NCI-H82 treated with DMSO at 0.1 percent for 48 hours (cell line): ENCODE measurements at regions not wholly inside any gene's neighbourhood (a gene's known extent, or its start where the extent isn't known, plus 50 kb on each side); places are given as distances from the start of the nearest gene placed in this dataset.
"Not testable (repeated sequence)": the region's sequence is repeated elsewhere in the genome, so short reads cannot be mapped to it uniquely, and the experiment has no call there.

Experiments used
- DNase-seq: peaks from one replicate; lab custom pipeline; 2025; ENCODE audit not compliant: unreplicated experiment; lab: John Stamatoyannopoulos, UW

DNA sequence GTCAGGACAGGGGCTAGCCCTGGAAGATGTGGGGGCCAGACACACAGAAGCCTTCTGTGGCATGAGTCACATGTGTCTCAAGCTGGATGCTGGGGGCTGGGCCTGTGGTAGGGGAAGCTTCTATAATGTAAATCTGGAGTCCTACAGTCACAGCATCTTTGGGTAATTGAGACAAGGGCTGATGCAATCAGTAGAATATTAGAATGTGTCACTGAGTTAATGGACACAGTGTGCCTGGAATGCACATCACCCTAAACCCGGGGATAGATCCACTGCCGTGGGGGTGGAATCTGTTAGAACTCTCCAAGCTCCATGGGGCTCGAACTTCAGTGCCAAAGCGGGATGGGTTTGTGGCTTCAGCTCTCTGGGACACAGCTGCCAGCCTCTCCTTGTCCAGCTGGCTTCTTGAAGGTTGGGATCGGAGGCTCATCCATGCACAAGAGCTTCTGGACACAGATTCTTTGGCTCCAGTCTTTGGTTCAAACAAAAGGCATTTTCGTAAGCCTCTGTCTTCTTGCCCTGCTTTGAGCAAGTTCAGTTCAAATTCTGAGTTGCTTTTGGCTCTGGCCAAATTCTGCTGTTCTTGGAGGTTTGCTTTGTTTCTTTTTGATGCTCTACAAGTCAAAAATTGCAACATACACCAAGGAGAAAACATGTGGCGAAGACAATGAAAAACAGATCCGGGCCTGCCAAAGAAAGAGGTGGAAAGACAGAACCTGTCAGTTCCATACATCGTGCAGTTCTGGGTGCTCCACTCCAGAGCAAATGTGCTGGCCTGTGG lies 194.8 kb upstream of the ZNF32 start:
- DNase-seq, result no peak

DNA sequence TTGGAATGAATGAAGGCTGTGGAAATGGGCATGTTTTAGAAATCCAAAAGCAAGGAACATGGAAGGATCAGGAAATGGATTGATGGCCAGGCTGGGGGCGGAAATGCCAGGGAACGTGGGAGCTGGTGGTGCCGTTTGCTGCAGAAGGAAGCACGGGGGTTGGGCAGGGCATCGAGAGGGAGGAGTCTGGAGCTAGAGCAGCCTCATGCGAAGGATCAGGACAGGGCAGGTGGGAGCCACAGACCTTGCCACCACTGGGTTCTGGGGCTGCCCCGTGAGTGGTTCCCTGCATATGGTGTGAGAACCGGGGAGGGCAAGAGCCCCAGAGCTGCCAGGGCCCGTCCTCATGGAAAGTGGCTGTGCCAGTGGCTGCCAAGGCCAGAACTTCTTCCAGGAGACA lies 193.8 kb upstream of the ZNF32 start:
- no peak for DNase-seq

DNA sequence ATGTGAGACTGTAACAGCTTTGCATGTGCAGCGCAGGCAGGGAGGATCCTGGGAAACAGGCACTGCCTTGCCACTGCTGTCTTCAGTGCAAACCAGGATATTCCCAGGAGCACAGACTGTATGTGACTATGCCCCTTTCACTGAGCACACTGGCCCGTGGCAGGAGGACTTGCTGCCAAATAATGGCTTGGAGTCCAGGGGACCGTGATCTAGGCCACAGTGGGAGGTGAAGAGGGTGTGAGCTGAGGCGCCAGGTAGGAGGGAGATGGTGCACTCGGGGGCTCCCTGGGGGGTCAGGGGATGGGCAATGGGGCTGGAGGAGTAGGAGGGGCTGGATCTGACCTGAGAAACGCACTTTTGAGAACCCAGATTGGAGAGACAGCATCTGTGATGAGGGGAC lies 193.4 kb upstream of the ZNF32 start:
- no peak for DNase-seq

DNA sequence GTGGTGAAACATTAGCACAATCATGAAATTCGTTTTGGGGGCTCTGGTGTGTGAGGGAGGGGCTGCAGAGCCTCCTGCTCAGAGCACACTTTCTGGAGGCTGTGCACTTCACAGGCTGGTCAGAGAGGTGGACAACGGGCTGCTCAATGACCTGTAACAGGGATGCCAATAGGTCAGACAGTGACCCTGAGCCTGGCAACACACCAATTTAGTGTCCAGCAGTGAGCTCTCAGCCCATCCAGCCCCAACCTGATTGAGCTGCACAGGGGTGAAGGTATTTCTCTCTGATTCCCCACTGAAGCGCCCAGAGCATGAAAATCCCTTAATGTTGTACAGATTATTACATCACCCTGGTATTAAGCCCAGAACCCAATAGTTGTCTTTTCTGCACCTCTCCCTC lies 191.3 kb upstream of the ZNF32 start:
- no peak for DNase-seq

DNA sequence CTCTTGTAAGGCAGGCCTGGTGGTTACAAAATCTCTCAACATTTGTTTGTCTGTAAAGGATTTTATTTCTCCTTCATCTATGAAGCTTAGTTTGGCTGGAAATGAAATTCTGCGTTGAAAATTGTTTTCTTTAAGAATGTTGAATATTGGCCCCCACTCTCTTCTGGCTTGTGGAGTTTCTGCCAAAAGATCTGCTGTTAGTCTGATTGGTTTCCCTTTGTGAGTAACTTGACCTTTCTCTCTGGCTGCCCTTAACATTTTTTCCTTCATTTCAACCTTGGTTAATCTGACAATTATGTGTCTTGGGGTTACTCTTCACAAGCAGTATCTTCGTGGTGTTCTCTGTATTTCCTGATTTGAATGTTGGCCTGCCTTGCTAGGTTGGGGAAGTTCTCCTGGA lies 186.1 kb upstream of the ZNF32 start:
- DNase-seq, result not testable (repeated sequence)

DNA sequence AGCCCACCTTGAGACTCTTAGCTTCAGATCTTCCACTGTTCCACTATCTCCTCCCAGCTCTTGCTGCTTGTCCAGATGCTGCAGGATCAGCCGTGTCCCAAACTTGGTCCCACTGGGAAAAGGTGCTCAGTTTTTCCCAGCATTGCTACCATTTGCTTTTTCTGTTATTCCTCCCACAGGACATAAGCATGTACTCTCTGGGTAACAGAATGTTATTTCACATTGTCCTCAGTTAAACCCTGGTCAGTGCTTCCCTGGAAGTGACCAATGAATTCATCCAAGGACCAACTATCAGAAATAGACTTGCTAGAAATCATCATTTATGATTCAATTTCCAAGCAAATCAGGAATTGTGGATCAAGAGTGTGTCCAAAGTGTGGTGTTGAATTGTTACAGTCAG lies 179.2 kb upstream of the ZNF32 start:
- DNase-seq, result no peak

DNA sequence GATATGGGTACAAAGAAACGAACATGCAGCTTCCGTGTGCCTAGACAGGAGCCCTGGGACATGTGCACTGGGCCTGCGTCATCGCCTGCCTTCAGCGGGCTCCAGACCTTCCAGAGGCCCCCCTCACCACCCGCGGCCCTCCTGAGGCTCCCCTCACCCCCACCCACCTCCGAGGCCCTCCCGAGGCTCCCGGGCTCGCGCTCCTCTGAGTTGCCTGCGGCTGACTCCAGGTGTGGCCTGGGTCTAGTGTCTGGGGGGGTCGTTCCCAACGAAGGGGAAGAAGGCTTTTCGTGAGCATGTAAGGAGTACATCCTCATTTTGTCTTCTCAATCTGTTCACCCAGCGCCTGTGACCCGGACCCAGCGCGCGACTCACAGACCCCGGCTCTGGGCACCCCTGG lies 177.3 kb upstream of the ZNF32 start:
- DNase-seq, result no peak

DNA sequence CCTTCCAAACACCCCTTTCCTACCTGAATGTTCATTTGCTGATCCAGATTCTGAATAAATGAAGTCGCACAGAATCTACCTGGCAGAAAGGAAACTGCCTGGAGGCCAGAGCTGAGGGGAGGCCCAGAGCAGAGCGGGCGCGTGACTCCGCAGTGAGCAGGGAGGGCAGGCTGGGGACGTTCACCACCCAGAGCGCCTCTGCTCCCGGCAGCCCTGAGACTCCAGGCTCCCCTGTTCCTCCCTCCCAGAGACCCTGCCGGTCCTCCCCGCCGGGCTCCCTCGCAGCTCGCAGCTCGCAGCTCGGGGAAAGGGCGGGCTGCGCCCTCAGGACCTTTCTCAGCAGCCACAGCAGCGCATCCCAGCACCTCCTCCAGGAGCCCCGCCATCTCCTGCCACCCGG lies 176.7 kb upstream of the ZNF32 start:
- DNase-seq, result no peak

DNA sequence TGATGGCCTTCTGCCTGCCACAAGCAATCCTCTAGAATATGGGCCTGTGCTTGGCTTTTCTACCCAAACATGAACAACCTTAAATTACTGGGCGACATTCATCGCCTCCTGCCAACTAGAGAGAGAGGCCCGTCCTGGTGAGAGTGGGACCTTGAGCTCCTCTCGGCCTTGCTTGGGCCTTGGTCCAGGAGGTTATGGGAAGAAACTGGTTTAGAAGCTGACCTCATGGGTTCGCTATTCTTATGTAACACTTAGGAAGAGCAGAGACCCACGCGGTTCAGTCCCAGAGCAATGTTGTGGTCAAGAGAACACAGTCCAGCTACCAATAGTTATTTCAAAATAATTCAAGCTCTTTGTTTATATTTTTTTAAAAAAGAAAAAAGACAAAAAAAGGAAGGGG lies 176.3 kb upstream of the ZNF32 start:
- DNase-seq, result no peak

DNA sequence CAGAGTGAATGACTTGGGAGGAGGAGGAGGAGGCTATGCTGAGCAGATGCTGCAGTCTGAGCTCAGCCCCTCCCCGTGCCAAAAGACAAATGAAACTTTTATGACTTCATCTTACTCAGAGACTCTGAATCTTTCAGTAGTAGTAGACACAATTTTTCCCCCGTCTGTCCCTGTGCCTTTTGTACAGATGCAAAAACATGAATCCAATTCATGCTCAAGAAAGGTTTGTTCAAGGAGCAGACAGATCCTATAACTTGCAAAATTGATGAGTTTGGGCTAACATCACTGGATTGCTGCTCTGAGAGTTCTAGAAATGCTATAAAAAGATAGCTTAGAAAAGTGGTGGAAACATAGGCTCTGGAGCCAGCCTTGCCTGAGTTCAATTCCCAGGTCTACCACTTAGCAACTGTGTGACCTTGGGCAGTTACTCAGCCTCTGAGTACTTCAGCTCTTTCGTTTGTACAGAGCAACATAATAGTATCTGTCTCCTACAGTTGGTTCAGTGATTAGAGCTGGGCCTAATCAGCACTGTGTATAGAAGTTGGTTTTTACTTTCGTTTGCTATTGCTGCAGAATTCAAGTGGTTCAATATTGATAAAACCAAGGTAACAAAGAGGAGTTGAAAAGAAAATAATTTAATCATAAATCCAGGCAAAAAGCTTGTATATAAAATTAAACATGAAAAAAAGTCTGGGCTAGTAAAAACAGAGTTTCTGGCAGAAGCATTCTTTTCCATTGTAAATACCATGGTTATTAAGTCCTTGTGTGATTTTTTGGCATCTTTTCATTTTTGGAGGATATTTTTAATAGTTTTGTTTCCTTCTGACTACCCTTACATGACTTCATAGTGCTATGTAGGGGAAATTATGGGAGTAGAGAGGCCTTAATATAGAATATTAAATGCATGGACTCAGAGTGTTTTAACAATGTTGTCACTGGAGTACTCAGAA lies 174.2 kb upstream of the ZNF32 start:
- DNase-seq, result no peak

DNA sequence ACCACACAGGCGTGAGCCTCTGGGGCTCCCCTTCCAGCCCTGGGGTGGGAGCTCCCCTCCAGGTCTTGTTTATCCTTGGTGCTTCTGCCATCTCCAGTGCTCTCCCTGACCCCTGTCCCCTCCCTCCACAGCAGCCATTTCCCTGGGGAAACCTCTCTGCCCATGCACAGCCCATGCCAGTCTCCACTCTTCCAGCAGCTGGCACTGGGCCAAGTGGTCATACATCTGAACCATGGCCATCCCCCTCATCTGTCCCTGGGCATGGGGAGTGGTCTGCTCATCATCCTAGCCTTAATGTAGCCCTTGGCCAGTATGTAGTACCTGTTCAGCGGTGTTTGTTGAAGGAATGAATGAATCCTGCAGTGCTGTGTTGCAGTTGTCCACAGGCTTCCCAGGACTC lies 172.4 kb upstream of the ZNF32 start:
- DNase-seq, result no peak

DNA sequence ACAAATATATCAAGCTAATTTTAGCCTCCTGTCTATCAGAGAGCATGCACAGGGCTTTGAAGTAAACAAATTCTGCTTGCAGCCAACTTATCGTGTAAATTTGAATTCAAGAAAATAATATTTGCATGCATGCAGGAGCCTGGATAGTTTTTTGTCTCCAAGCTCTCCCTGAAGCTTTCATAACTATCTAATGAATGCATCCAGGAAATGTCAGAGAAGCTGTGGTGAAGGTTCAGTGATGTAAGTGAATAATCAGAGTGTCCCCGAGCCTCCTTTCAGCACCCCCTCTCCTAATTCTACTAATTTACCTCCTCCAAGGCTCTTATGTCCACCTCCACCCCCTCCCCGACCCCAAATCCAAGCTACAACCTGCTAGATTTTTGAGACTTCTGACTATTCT lies 172.0 kb upstream of the ZNF32 start:
- no peak for DNase-seq

DNA sequence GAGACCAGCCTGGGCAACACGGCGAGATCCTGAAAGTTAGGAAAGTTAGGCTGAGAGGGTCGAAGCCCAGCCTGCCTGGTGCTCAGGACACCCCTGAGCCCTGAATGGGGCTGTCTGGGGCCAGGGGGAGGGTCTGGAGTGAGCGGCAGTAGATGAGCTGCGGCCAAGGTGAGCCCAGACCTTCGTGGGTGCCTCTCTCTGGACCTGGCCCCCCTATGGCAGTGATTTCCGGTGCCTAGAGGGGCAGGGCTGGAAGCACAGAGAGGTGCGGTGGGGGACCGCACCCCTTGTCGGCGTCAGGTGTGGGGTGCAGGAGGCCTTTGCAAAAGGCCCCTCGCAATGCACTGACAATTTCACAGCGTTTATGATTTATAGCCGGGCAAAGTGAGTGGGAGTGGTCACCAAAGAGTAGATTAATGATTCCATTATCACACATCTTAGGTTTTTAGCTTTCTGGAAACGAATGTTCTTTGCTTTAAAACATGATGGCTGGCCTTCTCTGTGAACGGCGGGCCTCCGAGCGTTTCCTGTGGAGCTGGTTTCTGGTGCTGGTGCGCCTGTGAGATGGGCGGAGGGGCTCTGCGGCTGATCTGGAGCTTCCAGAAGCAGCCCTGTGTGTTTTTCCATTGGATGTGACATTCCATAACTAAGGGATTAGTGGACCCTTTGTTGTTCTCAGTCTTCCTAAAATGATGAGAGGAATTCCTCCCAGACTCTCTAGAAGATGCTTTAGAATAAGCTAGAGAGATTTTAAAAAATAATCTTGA lies 171.0 kb upstream of the ZNF32 start:
- DNase-seq, result no peak

DNA sequence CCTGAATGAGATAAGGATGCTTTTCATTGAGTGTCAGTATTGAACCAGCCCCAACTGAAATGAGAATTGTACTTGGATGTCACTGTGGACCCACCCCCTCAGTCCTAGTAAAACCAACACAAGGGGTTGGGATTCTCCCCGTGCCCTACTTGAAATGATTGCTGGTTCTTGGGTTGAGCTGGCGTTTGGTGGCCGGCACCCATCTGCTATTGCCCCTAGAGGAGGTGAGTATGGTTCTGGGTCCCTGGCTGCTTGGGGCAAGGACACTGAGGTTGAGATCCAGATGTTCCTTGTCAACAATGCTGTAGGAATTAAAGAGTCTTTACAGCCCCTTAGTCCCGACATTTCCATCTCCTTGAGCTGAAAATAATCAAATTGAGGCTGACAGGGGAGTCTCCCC lies 170.0 kb upstream of the ZNF32 start:
- no peak for DNase-seq

DNA sequence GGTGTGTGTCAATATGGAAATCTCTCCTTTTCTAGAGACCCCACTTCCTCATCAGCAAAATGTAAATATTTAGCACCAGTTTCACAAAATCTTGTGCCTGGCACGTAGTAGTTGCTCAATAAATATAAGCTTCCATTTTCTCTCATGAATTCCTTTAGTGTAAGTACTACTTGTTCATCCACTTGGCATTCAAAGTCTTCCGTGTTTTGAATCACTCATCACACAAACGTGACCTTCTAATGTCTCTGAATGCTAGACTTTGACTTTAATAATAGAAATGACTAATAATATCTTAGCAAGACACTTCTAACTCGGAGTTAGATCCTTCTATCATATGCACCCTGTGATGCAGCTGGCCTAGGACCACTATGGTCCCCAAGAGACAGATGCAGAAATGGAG lies 168.7 kb upstream of the ZNF32 start:
- no peak for DNase-seq

DNA sequence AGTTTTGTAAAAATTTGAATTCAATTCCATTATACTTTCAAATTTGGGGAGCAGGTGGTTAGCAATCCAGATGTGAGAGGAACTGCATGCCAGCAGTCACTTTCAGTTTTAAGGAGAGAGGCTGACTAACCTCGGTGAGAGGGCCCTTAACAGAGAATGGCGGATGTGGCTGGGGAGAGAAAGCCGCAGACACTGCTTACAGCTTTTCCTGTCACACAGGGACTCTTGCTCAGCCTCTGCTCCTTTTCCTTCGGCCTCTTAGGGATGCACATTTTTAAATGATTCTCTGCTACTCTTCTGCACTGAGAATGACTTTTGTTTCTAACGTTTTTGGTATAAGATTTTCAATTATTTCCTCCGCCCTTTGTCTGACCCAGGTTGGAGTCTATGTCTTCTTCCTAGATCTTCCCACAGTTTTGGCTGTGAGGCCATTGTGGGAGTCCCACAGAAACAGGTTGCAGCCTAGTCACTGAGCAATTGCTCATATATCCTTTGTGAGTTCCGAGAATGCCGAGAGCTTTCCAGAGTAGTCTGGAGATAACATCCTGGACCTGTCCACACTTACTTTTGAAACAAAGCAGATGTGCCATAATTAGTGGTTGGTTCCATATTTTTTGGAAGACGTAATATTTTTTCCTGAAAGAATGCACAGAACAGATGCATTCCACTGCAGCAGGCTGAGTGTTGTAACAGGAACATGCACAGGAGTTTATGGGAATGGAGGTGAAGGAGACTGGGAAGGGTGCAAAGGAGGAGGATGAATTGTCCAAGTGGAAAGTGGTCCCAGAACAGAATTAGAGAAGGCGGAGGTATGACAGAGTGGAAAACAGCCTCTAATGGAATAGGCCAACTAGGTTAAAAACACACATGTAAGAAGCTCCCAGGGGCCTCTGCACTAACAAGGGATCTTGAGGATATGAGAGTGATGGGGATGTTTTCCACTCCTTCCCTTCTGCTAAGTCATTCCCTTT lies 168.0 kb upstream of the ZNF32 start:
- DNase-seq, result no peak

DNA sequence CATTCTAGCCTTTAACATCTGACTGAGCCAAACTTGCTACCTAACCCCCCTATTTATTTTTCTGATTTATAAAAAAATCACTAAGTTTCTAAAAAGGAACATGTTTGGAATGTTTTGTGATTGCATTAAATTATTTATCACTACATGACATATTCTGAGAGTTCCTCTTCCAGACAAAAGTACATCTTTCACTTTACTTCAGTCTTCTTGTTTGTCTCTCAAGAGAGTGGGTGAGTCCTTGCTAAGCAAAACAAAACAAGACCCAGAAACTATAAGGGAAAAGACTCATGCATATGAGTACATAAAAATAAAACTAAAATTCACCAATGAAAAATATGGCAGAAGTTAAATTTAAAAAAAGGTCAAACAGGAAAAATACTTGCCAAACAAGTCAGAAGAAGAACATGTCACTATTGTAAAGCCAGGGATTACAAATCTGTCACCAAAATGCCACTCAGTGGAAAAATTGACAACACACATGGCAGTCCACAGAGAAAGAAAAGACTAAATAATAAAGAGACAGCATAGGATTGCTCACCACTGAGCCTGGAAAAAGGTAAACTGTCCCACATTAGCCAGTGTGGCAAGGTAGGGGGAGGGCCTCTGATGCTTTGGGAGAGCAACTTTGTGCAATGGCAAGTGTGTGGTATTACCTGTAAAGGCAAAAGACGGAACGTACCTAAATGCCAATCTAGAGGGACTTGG lies 166.7 kb upstream of the ZNF32 start:
- no peak for DNase-seq

DNA sequence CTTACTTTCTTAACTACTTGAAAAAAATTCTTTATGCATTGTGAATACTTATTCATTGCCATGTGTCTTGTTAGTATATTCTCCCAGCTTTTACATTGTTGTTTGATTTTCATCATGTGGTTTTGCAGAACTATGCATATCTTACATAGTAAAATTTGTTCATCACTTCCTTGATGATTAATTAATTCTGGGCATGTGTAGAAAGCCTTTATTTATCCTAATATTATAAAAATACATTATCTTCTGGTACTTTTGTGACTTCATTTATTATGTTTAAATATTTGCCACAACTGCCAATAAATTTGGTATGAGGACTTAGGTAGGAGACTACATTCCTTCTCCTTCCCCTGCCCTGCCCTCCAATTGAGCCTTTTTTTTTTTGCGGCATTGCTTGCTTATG lies 166.0 kb upstream of the ZNF32 start:
- DNase-seq, result no peak

DNA sequence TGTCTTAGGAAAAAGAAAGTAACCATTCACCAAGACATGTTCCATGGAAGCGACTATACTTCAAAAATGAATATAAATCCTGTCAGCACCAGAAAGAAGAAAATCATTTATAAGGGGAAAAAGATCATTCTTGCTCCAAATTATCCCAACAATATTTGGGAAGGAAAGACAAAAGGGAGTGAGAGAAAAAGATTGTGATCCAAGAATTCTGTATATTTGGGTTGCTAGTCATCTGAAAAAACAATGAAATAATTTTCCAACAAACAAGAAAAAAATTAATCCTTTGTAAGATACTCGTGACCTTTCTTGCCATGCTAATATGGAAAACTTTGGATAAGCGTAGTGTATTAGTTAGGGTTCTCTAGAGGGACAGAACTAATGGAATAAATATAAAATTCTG lies 163.2 kb upstream of the ZNF32 start:
- DNase-seq, result no peak
